Bronchial epithelial cell (primary cell): ENCODE measurements at regions not wholly inside any gene's neighbourhood (a gene's known extent, or its start where the extent isn't known, plus 50 kb on each side); places are given as distances from the start of the nearest gene placed in this dataset.

Source experiments
- DNase-seq: peaks from one replicate; pipeline ENCODE4 v3.0.0-alpha.2; 2010; ENCODE audit warnings: low read depth
- FAIRE-seq: peaks from 2 replicates; lab custom pipeline; 2011; peaks lifted over from hg19 to GRCh38; lab: Jason Lieb, UNC
- H3K27me3 ChIP-seq: 2 replicates; pipeline ENCODE4 v1.5.1; 2011; ENCODE audit warnings: low read length; ENCODE audit not compliant: control insufficient read depth, insufficient read depth
- H3K36me3 ChIP-seq: 2 replicates; pipeline ENCODE4 v1.5.1; 2011; ENCODE audit warnings: low read length; ENCODE audit not compliant: control insufficient read depth, insufficient read depth
- H3K4me3 ChIP-seq: 2 replicates; pipeline ENCODE4 v1.5.1; 2011; ENCODE audit warnings: mild to moderate bottlenecking, low read depth, low read length, control low read depth
- TF ChIP-seq, protein P1 (sequence below): IDR thresholded peaks from 2 replicates; pipeline ENCODE4 v1.5.1; 2011; ENCODE audit warnings: mild to moderate bottlenecking, moderate library complexity, low read length, control low read depth, inconsistent platforms; ENCODE audit not compliant: insufficient read depth, severe bottlenecking

DNA sequence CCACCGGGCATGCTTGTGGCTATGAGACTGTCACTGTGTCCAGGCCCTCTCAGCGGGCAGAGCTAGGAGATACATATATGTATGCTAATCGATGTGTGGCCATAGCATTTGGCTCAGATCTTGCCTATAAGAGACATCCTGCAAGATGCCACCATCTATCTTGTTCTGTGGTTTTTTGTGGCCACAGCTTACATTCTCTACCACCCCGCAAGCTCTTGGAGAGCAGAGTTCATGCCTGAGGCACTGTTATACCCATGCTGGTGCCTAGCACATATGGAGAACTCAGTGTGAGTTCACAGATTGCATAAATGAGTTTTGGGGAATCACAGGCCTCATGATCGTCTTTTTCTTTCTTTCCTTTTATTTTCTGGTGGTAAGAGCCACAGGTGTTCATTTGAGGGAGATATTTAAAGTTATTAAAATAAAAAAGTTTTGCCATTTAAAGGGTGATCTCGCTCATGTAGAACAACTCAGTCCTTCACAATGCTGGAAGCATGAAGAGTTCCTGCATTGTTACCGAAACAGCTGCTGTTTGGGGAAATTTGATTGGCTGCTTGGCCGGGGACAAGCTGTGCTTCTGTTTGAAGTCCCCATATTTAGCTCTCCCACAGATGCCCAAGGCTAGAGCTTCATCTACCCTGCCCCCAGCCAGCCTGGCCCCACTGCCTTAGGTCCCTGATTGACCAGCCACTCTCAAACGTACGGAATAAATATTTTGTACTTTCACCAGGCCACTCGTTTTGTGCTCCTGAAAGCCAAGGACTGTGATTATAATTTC, 169.2 kb upstream of the MAP1B start:
- Histone ChIP-seq H3K27me3 (peaks cover 2% of the 10 kb centered on the region), H3K4me3 (no peak overlapping the region), H3K36me3 (no peaks in the 10 kb centered on the region)
- FAIRE-seq (no peak), DNase-seq (no peak)
- TF ChIP-seq, protein P1, sequence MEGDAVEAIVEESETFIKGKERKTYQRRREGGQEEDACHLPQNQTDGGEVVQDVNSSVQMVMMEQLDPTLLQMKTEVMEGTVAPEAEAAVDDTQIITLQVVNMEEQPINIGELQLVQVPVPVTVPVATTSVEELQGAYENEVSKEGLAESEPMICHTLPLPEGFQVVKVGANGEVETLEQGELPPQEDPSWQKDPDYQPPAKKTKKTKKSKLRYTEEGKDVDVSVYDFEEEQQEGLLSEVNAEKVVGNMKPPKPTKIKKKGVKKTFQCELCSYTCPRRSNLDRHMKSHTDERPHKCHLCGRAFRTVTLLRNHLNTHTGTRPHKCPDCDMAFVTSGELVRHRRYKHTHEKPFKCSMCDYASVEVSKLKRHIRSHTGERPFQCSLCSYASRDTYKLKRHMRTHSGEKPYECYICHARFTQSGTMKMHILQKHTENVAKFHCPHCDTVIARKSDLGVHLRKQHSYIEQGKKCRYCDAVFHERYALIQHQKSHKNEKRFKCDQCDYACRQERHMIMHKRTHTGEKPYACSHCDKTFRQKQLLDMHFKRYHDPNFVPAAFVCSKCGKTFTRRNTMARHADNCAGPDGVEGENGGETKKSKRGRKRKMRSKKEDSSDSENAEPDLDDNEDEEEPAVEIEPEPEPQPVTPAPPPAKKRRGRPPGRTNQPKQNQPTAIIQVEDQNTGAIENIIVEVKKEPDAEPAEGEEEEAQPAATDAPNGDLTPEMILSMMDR: no peak

DNA sequence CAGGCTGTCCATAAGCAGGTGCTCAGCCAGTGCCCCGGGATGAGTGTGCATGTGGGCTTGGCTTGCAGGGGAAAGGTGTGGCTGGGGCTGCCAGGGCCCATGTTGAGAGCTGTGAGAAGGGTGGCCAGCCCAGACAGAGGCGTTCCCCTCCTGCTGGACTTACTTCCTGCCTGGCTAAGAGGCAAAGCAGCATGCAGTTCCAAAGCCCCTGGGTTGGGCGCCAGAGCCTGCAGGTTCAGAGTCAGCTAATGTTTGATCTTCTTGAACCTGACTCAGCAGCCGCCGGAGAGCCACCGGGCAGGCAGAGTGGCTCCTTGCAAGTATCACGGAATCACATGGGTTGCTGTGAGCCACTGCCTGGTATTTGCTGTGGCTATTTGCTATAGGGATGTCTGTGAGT, 168.4 kb upstream of the MAP1B start:
- peaks cover 2% of the 10 kb centered on the region for H3K27me3 ChIP-seq
- FAIRE-seq: no peak
- TF ChIP-seq, protein P1: peak; percentile 5
- H3K4me3 ChIP-seq: no peak overlapping the region
- peak; percentile 88 for DNase-seq
- no peaks in the 10 kb centered on the region for H3K36me3 ChIP-seq

DNA sequence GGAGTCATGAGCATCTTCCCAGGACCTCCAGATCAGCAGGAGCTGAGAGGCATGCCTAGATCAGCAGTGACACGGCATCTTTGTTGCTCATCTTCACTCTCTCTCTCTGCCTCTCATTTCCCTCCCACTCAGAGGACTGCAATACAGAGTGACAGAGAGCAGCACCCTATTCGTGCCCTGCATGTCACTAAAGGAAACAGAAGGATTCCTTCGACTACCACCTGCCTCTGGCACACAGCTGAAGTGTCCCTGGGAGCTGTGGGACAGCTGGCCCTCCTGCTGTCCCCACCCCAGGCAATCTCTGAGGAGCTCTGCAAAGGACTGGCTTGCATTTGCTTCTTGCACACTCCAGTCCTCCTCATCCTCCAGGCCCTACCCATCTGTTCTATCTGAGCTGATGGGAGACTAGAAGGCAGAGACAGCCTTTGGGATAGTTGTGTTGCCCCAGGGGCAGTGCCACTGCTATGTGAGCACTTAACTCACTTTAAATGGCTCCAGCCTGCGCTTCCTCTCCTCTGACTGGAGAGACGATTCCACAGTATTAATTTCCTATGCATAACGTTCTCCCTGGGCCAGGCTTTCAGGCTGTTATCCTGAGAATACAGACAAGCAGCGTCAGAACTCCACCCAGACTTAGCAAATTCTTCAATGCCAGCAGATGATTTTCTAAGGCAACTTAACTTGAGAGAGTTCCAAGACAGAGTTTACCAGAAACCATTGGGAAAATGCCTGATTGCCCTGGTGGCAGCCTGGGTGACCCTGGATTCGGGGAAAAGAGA, 167.6 kb upstream of the MAP1B start:
- FAIRE-seq (no peak), DNase-seq (no peak)
- peaks cover 2% of the 10 kb centered on the region for H3K27me3 ChIP-seq
- TF ChIP-seq, protein P1: no peak
- H3K36me3 ChIP-seq: no peaks in the 10 kb centered on the region
- no peak overlapping the region for H3K4me3 ChIP-seq

DNA sequence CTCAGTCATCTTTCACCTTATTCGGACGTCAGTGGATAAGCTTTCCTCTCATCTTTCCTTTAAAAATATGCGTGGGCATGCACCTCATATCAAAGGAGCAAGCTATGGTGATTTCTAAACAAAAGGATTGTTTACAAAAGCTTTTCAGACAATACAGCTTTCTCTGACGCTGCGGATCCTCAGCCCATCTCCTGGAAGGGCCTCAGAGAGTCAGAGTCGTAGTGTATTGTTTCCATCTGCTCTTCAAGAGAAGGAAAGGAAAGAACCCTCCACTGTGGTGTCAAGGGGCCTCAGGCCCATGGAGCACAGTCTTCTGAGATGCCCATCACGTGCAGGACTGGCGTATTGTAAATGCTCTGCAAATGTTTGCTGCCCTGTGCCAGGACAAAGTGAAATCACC, 163.4 kb upstream of the MAP1B start:
- DNase-seq (no peak), FAIRE-seq (no peak)
- Histone ChIP-seq H3K4me3 (no peak overlapping the region), H3K36me3 (no peaks in the 10 kb centered on the region), H3K27me3 (no peaks in the 10 kb centered on the region)
- TF ChIP-seq, protein P1: no peak

DNA sequence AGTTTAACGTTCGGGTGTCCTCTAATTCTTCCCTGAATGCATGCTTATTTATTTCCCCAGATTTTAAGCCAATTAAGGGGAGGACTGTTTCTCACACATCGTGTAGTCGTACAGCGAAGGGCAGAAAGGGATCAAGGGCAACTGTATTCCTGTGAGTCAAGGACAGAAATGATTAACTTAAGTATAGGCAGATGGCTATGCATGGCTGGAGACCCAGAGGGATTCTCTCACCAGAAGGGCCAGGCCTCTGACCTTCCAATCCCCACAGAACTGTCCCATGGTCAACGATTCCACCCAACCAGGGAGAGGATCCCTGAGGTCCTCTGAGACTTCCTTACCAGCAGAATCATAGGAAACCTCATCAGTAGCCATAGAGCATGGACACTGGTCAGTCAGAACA, 161.8 kb upstream of the MAP1B start:
- no peak for FAIRE-seq
- no peaks in the 10 kb centered on the region for H3K27me3 ChIP-seq
- TF ChIP-seq, protein P1: no peak

More for the DNA sequence above, 161.8 kb upstream of the MAP1B start:
- no peak overlapping the region for H3K4me3 ChIP-seq
- no peaks in the 10 kb centered on the region for H3K36me3 ChIP-seq
- no peak for DNase-seq
